GM13977 (cell line): ENCODE measurements at regions not wholly inside any gene's neighbourhood (a gene's known extent, or its start where the extent isn't known, plus 50 kb on each side); places are given as distances from the start of the nearest gene placed in this dataset.
"Not testable (repeated sequence)": the region's sequence is repeated elsewhere in the genome, so short reads cannot be mapped to it uniquely, and the experiment has no call there.

Experiments used
- DNase-seq: peaks from one replicate; pipeline ENCODE4 v3.0.0; 2012; ENCODE audit warnings: low spot score
- CTCF ChIP-seq: IDR thresholded peaks from 2 replicates; pipeline ENCODE4 v1.5.1; 2012; ENCODE audit warnings: mild to moderate bottlenecking, control low read depth; ENCODE audit not compliant: insufficient read depth; ENCODE audit errors: extremely low read depth, missing control alignments
- in situ Hi-C: fragments of 300-500 bp; cut with MboI; formaldehyde crosslinking; loops from one replicate; pipeline ENCODE4 v1.12.0; 2022; ENCODE audit warnings: low sequenced_read_pairs, low pct_unique_long_range_greater_than_20kb, mixed read lengths, inconsistent platforms; ENCODE audit not compliant: unreplicated experiment

GRCh38 chr4:101696276-101697010, 94.1 kb upstream of the BANK1 start:
- no peak for DNase-seq
- no peak for TF ChIP-seq CTCF
- in situ Hi-C loops, result no loop called here

GRCh38 chr4:101695176-101695575, 95.4 kb upstream of the BANK1 start:
- no peak for TF ChIP-seq CTCF
- in situ Hi-C loops, result no loop called here

GRCh38 chr4:101694403-101694802, 96.1 kb upstream of the BANK1 start:
- DNase-seq, in situ Hi-C loops: not testable (repeated sequence)

More at GRCh38 chr4:101695176-101695575, 95.4 kb upstream of the BANK1 start:
- DNase-seq, result no peak

- in situ Hi-C loops, result no loop called here
- DNase-seq, result peak; percentile 7
- no peak for TF ChIP-seq CTCF
Observed at GRCh38 chr4:101693842-101694398, 96.6 kb upstream of the BANK1 start.

- in situ Hi-C loops, result no loop called here
- no peak for DNase-seq
- no peak for TF ChIP-seq CTCF
Observed at GRCh38 chr4:101689220-101689619, 101.3 kb upstream of the BANK1 start.

GRCh38 chr4:101685126-101685525, 105.4 kb upstream of the BANK1 start:
- in situ Hi-C loops, result no loop called here
- TF ChIP-seq CTCF, result no peak
- DNase-seq, result no peak

- DNase-seq, result no peak
- in situ Hi-C loops, result no loop called here
- no peak for TF ChIP-seq CTCF
Observed at GRCh38 chr4:101682946-101683345, 107.6 kb upstream of the BANK1 start.
